ENCODE measurements at regions not wholly inside any gene's neighbourhood (a gene's known extent, or its start where the extent isn't known, plus 50 kb on each side); places are given as distances from the start of the nearest gene placed in this dataset.

DNA sequence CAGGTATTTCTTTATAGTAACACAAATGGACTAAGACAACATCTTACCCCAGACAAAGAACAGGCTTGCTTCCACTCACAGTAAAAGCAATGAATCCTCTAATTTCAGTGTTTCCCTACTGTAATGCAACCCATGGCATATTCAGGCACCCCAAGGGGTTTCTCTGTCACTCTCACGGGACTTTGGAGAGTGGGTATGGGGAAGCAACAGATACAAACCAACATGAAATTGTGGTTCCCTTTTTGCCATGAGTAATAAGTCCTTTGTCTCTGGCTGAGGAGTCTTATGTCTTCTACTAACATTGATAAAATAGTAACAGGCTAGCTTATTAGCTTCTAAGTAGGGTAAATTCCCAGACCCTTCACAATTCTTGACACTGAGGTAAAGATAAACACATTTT, 51.4 kb upstream of the AOAH start:
- POLR2A ChIA-PET, result no interaction called here
- TF ChIP-seq, protein P1, sequence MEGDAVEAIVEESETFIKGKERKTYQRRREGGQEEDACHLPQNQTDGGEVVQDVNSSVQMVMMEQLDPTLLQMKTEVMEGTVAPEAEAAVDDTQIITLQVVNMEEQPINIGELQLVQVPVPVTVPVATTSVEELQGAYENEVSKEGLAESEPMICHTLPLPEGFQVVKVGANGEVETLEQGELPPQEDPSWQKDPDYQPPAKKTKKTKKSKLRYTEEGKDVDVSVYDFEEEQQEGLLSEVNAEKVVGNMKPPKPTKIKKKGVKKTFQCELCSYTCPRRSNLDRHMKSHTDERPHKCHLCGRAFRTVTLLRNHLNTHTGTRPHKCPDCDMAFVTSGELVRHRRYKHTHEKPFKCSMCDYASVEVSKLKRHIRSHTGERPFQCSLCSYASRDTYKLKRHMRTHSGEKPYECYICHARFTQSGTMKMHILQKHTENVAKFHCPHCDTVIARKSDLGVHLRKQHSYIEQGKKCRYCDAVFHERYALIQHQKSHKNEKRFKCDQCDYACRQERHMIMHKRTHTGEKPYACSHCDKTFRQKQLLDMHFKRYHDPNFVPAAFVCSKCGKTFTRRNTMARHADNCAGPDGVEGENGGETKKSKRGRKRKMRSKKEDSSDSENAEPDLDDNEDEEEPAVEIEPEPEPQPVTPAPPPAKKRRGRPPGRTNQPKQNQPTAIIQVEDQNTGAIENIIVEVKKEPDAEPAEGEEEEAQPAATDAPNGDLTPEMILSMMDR (IDR thresholded peaks at IDR 0.05; ENCODE audit: insufficient read depth, low read length, missing control alignments), result no peak
- no peak for DNase-seq (ENCODE audit: low read depth, low spot score)
- no peak overlapping the region for H3K4me3 ChIP-seq (ENCODE audit: low read depth, low read length)
- CTCF ChIA-PET, result no interaction called here

DNA sequence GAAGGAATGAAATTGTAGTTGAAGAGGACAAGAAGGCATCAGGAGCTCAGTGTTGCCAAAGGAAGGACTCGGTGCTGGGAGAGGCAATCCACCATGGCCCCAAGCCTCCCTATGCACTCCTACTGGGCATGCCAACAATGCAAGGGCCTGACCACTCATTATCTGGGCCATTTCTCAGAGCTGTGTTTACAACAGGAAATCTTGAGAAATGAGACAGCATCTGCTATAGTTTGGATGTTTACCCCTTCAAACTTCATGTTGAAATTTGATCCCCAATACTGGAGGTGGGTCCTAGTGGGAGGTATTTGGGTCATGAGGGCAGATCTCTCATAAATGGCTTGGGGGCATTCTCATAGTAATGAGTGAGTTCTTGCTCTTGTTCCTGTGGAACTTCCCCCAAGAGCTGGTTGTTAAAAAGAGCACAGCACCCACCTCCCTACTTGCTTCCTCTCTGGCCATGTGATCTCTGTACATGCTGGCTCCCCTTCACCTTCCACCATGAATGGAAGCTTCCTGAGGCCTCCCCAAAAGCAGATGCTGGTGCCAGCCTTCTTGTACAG, 50.8 kb upstream of the AOAH start:
- POLR2A ChIA-PET, result no interaction called here
- DNase-seq (ENCODE audit: low read depth, low spot score), result no peak
- H3K4me3 ChIP-seq (ENCODE audit: low read depth, low read length), result no peak overlapping the region
- CTCF ChIA-PET, result no interaction called here
- TF ChIP-seq, protein P1 (IDR thresholded peaks at IDR 0.05; ENCODE audit: insufficient read depth, low read length, missing control alignments), result no peak

All from AG04449 (cell line).